ENCODE measurements at regions not wholly inside any gene's neighbourhood (a gene's known extent, or its start where the extent isn't known, plus 50 kb on each side); places are given as distances from the start of the nearest gene placed in this dataset.

DNA sequence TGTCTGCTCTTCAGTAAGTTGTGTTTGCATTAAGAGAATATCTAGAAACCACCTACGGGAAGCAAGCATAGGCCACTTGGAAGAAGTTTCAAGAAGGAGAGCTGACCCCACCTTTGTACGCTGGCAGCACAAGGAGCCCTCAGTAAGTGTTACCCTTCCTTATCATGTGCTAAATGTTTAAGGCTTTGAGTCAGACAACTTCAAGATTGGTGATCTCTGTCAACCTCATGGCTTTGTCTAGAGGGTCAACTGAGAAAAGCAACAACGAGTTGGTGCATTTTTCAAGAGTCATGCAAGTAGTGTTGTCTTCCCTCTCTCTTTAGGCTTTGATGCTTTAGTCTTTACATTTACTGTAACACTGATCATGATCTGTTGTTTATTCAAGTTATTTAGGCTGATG lies 53.2 kb upstream of the SPTLC3 start:
- TF ChIP-seq, protein P1, sequence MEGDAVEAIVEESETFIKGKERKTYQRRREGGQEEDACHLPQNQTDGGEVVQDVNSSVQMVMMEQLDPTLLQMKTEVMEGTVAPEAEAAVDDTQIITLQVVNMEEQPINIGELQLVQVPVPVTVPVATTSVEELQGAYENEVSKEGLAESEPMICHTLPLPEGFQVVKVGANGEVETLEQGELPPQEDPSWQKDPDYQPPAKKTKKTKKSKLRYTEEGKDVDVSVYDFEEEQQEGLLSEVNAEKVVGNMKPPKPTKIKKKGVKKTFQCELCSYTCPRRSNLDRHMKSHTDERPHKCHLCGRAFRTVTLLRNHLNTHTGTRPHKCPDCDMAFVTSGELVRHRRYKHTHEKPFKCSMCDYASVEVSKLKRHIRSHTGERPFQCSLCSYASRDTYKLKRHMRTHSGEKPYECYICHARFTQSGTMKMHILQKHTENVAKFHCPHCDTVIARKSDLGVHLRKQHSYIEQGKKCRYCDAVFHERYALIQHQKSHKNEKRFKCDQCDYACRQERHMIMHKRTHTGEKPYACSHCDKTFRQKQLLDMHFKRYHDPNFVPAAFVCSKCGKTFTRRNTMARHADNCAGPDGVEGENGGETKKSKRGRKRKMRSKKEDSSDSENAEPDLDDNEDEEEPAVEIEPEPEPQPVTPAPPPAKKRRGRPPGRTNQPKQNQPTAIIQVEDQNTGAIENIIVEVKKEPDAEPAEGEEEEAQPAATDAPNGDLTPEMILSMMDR (conservative IDR thresholded peaks at IDR 0.05 in 1 of 2, IDR thresholded peaks at IDR 0.05 in 1 of 2; ENCODE audit: low read depth in 1 of 2, low read length in 2 of 2), result no peak
- no peak for TF ChIP-seq EZH2 (IDR thresholded peaks at IDR 0.05; ENCODE audit: low read length, missing control alignments)

DNA sequence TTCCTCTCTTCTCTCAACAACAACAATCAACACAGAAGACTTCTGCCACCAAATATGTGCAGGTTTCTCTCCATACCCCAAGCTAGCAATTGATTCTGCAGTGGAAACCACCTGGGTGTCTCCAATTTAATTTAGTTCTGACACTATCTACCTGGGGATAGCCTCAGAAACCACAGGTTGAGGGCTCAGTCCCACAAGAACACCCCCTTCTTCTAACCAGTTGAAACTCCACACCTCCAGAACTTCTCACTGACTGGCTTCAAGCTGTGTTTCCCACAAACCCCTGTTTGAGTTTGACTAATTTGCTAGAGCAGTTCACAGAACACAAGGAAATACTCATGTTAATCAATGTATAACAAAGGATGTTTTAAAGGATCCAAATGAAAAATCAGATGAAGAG lies 52.5 kb upstream of the SPTLC3 start:
- Histone ChIP-seq H3K79me2 (ENCODE audit: control insufficient read depth, insufficient read depth, low read length) (no peaks in the 10 kb centered on the region), H4K20me1 (ENCODE audit: control insufficient read depth, extremely low read depth, insufficient read depth, low read length) (no peaks in the 10 kb centered on the region), H3K27me3 (ENCODE audit: control insufficient read depth, insufficient read depth, low read length) (no peaks in the 10 kb centered on the region), H2AFZ (ENCODE audit: low read length) (no peak overlapping the region), H3K4me3 (replicated peaks in 1 of 4; ENCODE audit: control extremely low read depth in 1 of 4, insufficient read depth in 1 of 4, low read depth in 3 of 4, low read length in 4 of 4) (no peak overlapping the region), H3K4me1 (ENCODE audit: control insufficient read depth, extremely low read depth, insufficient read depth, low read length) (no peaks in the 10 kb centered on the region), H3K27ac (ENCODE audit: insufficient read depth, low read length) (no peak overlapping the region), H3K9me3 (ENCODE audit: control insufficient read depth, insufficient read depth, low read depth, low read length) (no peaks in the 10 kb centered on the region), H3K4me2 (ENCODE audit: extremely low read depth, insufficient read depth, low read length) (no peak overlapping the region), H3K9ac (ENCODE audit: insufficient read depth, low read length) (no peak overlapping the region), H3K36me3 (ENCODE audit: control insufficient read depth, insufficient read depth, low read length) (no peaks in the 10 kb centered on the region)
- DNase-seq (ENCODE audit: low read depth in 2 of 2), result no peak
- TF ChIP-seq, protein P1 (conservative IDR thresholded peaks at IDR 0.05 in 1 of 2, IDR thresholded peaks at IDR 0.05 in 1 of 2; ENCODE audit: low read depth in 1 of 2, low read length in 2 of 2), result no peak
- no peak for TF ChIP-seq EZH2 (IDR thresholded peaks at IDR 0.05; ENCODE audit: low read length, missing control alignments)

More for the DNA sequence above, 53.2 kb upstream of the SPTLC3 start:
- H3K4me3 ChIP-seq (replicated peaks in 1 of 4; ENCODE audit: control extremely low read depth in 1 of 4, insufficient read depth in 1 of 4, low read depth in 3 of 4, low read length in 4 of 4), result no peak overlapping the region
- no peaks in the 10 kb centered on the region for H4K20me1 ChIP-seq (ENCODE audit: control insufficient read depth, extremely low read depth, insufficient read depth, low read length)
- DNase-seq (ENCODE audit: low read depth in 2 of 2), result no peak
- H2AFZ ChIP-seq (ENCODE audit: low read length), result no peak overlapping the region
- H3K9me3 ChIP-seq (ENCODE audit: control insufficient read depth, insufficient read depth, low read depth, low read length), result no peaks in the 10 kb centered on the region
- H3K79me2 ChIP-seq (ENCODE audit: control insufficient read depth, insufficient read depth, low read length), result no peaks in the 10 kb centered on the region
- no peak overlapping the region for H3K4me2 ChIP-seq (ENCODE audit: extremely low read depth, insufficient read depth, low read length)
- no peaks in the 10 kb centered on the region for H3K4me1 ChIP-seq (ENCODE audit: control insufficient read depth, extremely low read depth, insufficient read depth, low read length)
- no peaks in the 10 kb centered on the region for H3K36me3 ChIP-seq (ENCODE audit: control insufficient read depth, insufficient read depth, low read length)
- H3K27ac ChIP-seq (ENCODE audit: insufficient read depth, low read length), result no peak overlapping the region
- no peak overlapping the region for H3K9ac ChIP-seq (ENCODE audit: insufficient read depth, low read length)
- no peaks in the 10 kb centered on the region for H3K27me3 ChIP-seq (ENCODE audit: control insufficient read depth, insufficient read depth, low read length)

DNA sequence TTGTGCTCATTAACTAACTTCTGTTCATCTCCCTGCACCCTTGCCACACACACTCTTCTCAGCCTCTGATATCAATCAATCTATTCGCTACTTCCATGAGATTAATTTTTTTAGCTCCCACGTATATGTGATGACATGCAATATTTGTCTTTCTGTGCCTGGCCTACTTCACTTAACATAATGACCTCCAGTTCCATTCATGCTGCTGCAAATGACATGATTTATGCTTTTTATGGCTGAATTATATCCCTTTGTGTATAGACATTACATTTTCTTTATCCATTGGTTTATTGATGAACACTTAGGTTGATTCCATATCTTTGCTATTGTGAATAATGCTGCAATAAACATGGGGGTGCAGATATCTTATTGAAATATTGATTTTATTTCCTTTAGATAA lies 50.8 kb upstream of the SPTLC3 start:
- no peak overlapping the region for H3K27ac ChIP-seq (ENCODE audit: insufficient read depth, low read length)
- H2AFZ ChIP-seq (ENCODE audit: low read length), result no peak overlapping the region
- H3K36me3 ChIP-seq (ENCODE audit: control insufficient read depth, insufficient read depth, low read length), result no peaks in the 10 kb centered on the region
- no peaks in the 10 kb centered on the region for H3K4me1 ChIP-seq (ENCODE audit: control insufficient read depth, extremely low read depth, insufficient read depth, low read length)
- DNase-seq (ENCODE audit: low read depth in 2 of 2), result no peak
- H3K4me3 ChIP-seq (replicated peaks in 1 of 4; ENCODE audit: control extremely low read depth in 1 of 4, insufficient read depth in 1 of 4, low read depth in 3 of 4, low read length in 4 of 4), result no peak overlapping the region
- TF ChIP-seq EZH2 (IDR thresholded peaks at IDR 0.05; ENCODE audit: low read length, missing control alignments), result no peak
- TF ChIP-seq, protein P1 (conservative IDR thresholded peaks at IDR 0.05 in 1 of 2, IDR thresholded peaks at IDR 0.05 in 1 of 2; ENCODE audit: low read depth in 1 of 2, low read length in 2 of 2), result no peak
- H4K20me1 ChIP-seq (ENCODE audit: control insufficient read depth, extremely low read depth, insufficient read depth, low read length), result no peaks in the 10 kb centered on the region
- no peaks in the 10 kb centered on the region for H3K79me2 ChIP-seq (ENCODE audit: control insufficient read depth, insufficient read depth, low read length)
- H3K9ac ChIP-seq (ENCODE audit: insufficient read depth, low read length), result no peak overlapping the region
- H3K27me3 ChIP-seq (ENCODE audit: control insufficient read depth, insufficient read depth, low read length), result no peaks in the 10 kb centered on the region
- no peak overlapping the region for H3K4me2 ChIP-seq (ENCODE audit: extremely low read depth, insufficient read depth, low read length)
- no peaks in the 10 kb centered on the region for H3K9me3 ChIP-seq (ENCODE audit: control insufficient read depth, insufficient read depth, low read depth, low read length)
